Lung (tissue), 11 donors: ENCODE measurements at regions not wholly inside any gene's neighbourhood (a gene's known extent, or its start where the extent isn't known, plus 50 kb on each side); places are given as distances from the start of the nearest gene placed in this dataset.

ENCODE experiments used
- ATAC-seq: fragments of 200-7000 bp; cut with Tn5 transposase; one replicate; pipeline ENCODE4 v1.9.1; 2020; ENCODE audit warnings: moderate number of reproducible peaks; ENCODE audit not compliant: insufficient read depth, low FRiP score
- DNase-seq, 3 donors: peaks; one replicate each; pipeline ENCODE4 v3.0.0-alpha.2; 2013 to 2017
- H3K27ac ChIP-seq, 2 donors: one replicate each; pipeline ENCODE4 v1.5.1; 2013; ENCODE audit warnings: mild to moderate bottlenecking in 2 of 2, moderate library complexity in 2 of 2, control low read depth in 1 of 2, inconsistent platforms in 1 of 2, low read depth in 1 of 2, low read length in 1 of 2
- H3K27me3 ChIP-seq, 3 donors: one replicate each; pipeline ENCODE4 v1.5.1; 2013; ENCODE audit warnings: low read length in 2 of 3; ENCODE audit not compliant: control insufficient read depth in 3 of 3, insufficient read depth in 3 of 3
- H3K36me3 ChIP-seq, 4 donors: one replicate each; pipeline ENCODE4 v1.5.1; 2013; ENCODE audit warnings: low read length in 4 of 4, mild to moderate bottlenecking in 1 of 4, moderate library complexity in 1 of 4; ENCODE audit not compliant: control insufficient read depth in 4 of 4, insufficient read depth in 4 of 4
- H3K4me1 ChIP-seq, 5 donors: one replicate each; pipeline ENCODE4 v1.5.1; 2013; ENCODE audit warnings: low read length in 5 of 5, mild to moderate bottlenecking in 2 of 5, moderate library complexity in 1 of 5; ENCODE audit not compliant: control insufficient read depth in 5 of 5, insufficient read depth in 5 of 5
- H3K4me3 ChIP-seq: one replicate; pipeline ENCODE4 v1.5.1; 2013; ENCODE audit warnings: mild to moderate bottlenecking, control low read depth, moderate library complexity
- H3K9ac ChIP-seq, 2 donors: one replicate each; pipeline ENCODE4 v1.5.1; 2013; ENCODE audit warnings: low read length in 2 of 2, control low read depth in 1 of 2; ENCODE audit not compliant: insufficient read depth in 1 of 2
- H3K9me3 ChIP-seq, 4 donors: one replicate each; pipeline ENCODE4 v1.5.1; 2013; ENCODE audit warnings: low read length in 3 of 4, mild to moderate bottlenecking in 1 of 4, moderate library complexity in 1 of 4; ENCODE audit not compliant: control insufficient read depth in 4 of 4, insufficient read depth in 3 of 4
- WGBS, 2 donors: extraction: QIAGEN DNeasy Blood & Tissue Kit; methylation state at CpG; one replicate each; pipeline ENCODE4 v1.1.7; 2013; 5-methylcytosine and 5-hydroxymethylcytosine counted together
- TF ChIP-seq, protein P1 (sequence below): IDR thresholded peaks from 2 replicates; pipeline ENCODE4 v1.5.1; 2012; ENCODE audit warnings: mild to moderate bottlenecking; ENCODE audit errors: control extremely low read depth, extremely low read depth
- donor health status: control.
- donor health status: control.
- donor health status: Bipolar disorder and iron deficiency.
- donor health status: healthy.
- donor health status: DM: yes; HTN: yes; CAD: no.

- TF ChIP-seq, protein P1, sequence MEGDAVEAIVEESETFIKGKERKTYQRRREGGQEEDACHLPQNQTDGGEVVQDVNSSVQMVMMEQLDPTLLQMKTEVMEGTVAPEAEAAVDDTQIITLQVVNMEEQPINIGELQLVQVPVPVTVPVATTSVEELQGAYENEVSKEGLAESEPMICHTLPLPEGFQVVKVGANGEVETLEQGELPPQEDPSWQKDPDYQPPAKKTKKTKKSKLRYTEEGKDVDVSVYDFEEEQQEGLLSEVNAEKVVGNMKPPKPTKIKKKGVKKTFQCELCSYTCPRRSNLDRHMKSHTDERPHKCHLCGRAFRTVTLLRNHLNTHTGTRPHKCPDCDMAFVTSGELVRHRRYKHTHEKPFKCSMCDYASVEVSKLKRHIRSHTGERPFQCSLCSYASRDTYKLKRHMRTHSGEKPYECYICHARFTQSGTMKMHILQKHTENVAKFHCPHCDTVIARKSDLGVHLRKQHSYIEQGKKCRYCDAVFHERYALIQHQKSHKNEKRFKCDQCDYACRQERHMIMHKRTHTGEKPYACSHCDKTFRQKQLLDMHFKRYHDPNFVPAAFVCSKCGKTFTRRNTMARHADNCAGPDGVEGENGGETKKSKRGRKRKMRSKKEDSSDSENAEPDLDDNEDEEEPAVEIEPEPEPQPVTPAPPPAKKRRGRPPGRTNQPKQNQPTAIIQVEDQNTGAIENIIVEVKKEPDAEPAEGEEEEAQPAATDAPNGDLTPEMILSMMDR, result no peak
- peaks cover 0 to 5% (median 0%) of the 10 kb centered on the region in 4 donors for H3K9me3 ChIP-seq
- peaks cover 0 to 7% (median 0%) of the 10 kb centered on the region in 5 donors for H3K4me1 ChIP-seq
- H3K36me3 ChIP-seq, result no peaks in the 10 kb centered on the region
- WGBS, 2 donors, result 61 to 64% methylated on average over 17 of the region's 17 CpGs
- H3K9ac ChIP-seq, result no peak overlapping the region
- H3K4me3 ChIP-seq, result no peak overlapping the region
- H3K27ac ChIP-seq, result no peak overlapping the region
- peaks cover 0 to 2% (median 0%) of the 10 kb centered on the region in 3 donors for H3K27me3 ChIP-seq
- no peak for DNase-seq
- no peak for ATAC-seq
Observed at GRCh38 chr2:2703762-2704427, 372.8 kb upstream of the MYT1L start.

DNA sequence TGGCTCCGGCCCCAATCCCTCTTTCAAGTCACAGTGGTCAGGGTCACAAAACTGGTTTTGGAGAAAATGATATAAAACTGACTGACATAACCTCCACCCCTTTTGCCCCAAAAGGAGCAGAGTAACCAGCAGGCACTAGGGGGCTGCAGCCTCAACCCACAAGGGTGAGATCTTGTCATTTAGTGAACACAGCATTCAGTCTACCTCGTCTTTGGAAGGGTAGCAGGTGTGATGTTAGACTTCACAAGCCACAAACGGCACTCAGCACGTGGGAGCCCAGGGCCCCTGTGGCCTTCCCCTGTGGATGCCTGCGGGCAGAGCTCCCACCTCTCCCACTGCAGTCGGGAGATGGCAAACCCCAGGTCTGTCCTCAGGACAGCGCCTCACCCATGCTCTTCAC, 372.1 kb upstream of the MYT1L start:
- Histone ChIP-seq H3K36me3 (no peaks in the 10 kb centered on the region), H3K9ac (no peak overlapping the region), H3K4me1 (peaks cover 0 to 7% (median 0%) of the 10 kb centered on the region in 5 donors), H3K27ac (no peak overlapping the region), H3K4me3 (no peak overlapping the region), H3K27me3 (peaks cover 0 to 2% (median 0%) of the 10 kb centered on the region in 3 donors), H3K9me3 (peaks cover 0 to 9% (median 0%) of the 10 kb centered on the region in 4 donors)
- DNase-seq (no peak), ATAC-seq (no peak)
- TF ChIP-seq, protein P1, result no peak
- WGBS, 2 donors, result 67 to 71% methylated on average over 7 of the region's 7 CpGs

DNA sequence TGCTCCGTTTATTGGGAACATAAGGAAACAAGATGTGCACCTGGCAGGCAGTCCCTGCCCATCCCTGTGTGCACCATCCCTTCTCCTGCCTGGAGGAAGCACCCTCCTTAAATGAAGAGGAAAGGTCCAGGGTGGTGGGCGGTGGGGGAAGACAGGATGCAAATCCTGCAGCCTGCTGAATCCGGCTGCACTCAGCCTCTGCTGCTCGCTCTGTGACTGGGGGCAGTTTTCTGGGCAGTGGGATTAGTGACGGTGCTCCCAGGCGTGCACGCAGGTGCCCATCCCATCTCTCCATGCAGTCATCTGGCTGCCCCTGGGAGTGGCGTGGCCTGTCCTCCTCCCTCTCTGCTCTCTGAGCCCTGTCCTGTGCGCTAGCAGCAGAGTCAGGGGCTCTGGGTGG, 371.3 kb upstream of the MYT1L start:
- Histone ChIP-seq H3K27ac (no peak overlapping the region), H3K9me3 (peaks cover 0 to 9% (median 0%) of the 10 kb centered on the region in 4 donors), H3K27me3 (peaks cover 0 to 6% (median 0%) of the 10 kb centered on the region in 3 donors), H3K36me3 (no peaks in the 10 kb centered on the region), H3K9ac (no peak overlapping the region), H3K4me1 (peaks cover 0 to 7% (median 0%) of the 10 kb centered on the region in 5 donors), H3K4me3 (no peak overlapping the region)
- 78 to 86% methylated on average over 9 of the region's 9 CpGs for WGBS, 2 donors
- ATAC-seq (no peak), DNase-seq (no peak)
- TF ChIP-seq, protein P1, result no peak
